GM12892 (cell line): ENCODE measurements at regions not wholly inside any gene's neighbourhood (a gene's known extent, or its start where the extent isn't known, plus 50 kb on each side); places are given as distances from the start of the nearest gene placed in this dataset.

ENCODE experiments used
- DNase-seq: peaks from one replicate; pipeline ENCODE4 v3.0.0; 2011; ENCODE audit not compliant: insufficient read length
- FAIRE-seq: peaks from 2 replicates; lab custom pipeline; 2011; peaks lifted over from hg19 to GRCh38; lab: Jason Lieb, UNC
- POLR2A ChIP-seq: IDR thresholded peaks from 2 replicates; pipeline ENCODE4 v1.6.1; 2011; ENCODE audit warnings: low read depth, low read length, control low read depth
- POLR2AphosphoS5 ChIP-seq: IDR thresholded peaks from 2 replicates; pipeline ENCODE4 v1.6.1; 2011; ENCODE audit warnings: low read depth, low read length, control low read depth
- TAF1 ChIP-seq: IDR thresholded peaks from 2 replicates; pipeline ENCODE4 v1.6.1; 2011; ENCODE audit warnings: low read depth, mild to moderate bottlenecking, control low read depth, low read length, borderline replicate concordance

GRCh38 chr12:71071536-71072097 lies 86.2 kb downstream of the TSPAN8 start:
- no peak for FAIRE-seq
- DNase-seq = no peak
- no peak for TF ChIP-seq POLR2A
- no peak for TF ChIP-seq POLR2AphosphoS5
- no peak for TF ChIP-seq TAF1

GRCh38 chr12:71070416-71071128 lies 87.2 kb downstream of the TSPAN8 start:
- TF ChIP-seq POLR2A (no peak), TAF1 (no peak)
- DNase-seq (no peak), FAIRE-seq (no peak)

- TF ChIP-seq POLR2A (no peak), POLR2AphosphoS5 (no peak)
- DNase-seq (no peak), FAIRE-seq (no peak)
These were observed 88.5 kb downstream of the TSPAN8 start for GRCh38 chr12:71069311-71069710.

- DNase-seq = no peak
- TF ChIP-seq TAF1 (no peak), POLR2AphosphoS5 (no peak), POLR2A (no peak)
- FAIRE-seq = no peak
These were observed 94.7 kb downstream of the TSPAN8 start for GRCh38 chr12:71063087-71063486.

GRCh38 chr12:71061451-71061850 lies 96.3 kb downstream of the TSPAN8 start:
- DNase-seq (no peak), FAIRE-seq (no peak)
- TF ChIP-seq TAF1 = no peak
- TF ChIP-seq POLR2AphosphoS5 = no peak
- no peak for TF ChIP-seq POLR2A

- TF ChIP-seq POLR2AphosphoS5 = no peak
- TF ChIP-seq TAF1 = no peak
- no peak for TF ChIP-seq POLR2A
- FAIRE-seq (no peak), DNase-seq (no peak)
These were observed 97.4 kb downstream of the TSPAN8 start for GRCh38 chr12:71060426-71060825.

GRCh38 chr12:71057330-71057729 lies 100.5 kb downstream of the TSPAN8 start:
- TF ChIP-seq POLR2AphosphoS5 = no peak
- no peak for TF ChIP-seq TAF1
- TF ChIP-seq POLR2A = no peak
- DNase-seq (no peak), FAIRE-seq (no peak)

- DNase-seq = no peak
- no peak for FAIRE-seq
These were observed 103.2 kb downstream of the TSPAN8 start for GRCh38 chr12:71054551-71054950.

GRCh38 chr12:71046215-71046614 lies 111.6 kb downstream of the TSPAN8 start:
- no peak for DNase-seq
- TF ChIP-seq POLR2AphosphoS5 (no peak), TAF1 (no peak), POLR2A (no peak)
- no peak for FAIRE-seq

More at GRCh38 chr12:71054551-71054950, 103.2 kb downstream of the TSPAN8 start:
- no peak for TF ChIP-seq POLR2AphosphoS5

- no peak for DNase-seq
- TF ChIP-seq TAF1 = no peak
- TF ChIP-seq POLR2AphosphoS5 = no peak
- TF ChIP-seq POLR2A = no peak
- FAIRE-seq = no peak
These were observed 112.0 kb downstream of the TSPAN8 start for GRCh38 chr12:71045781-71046180.

GRCh38 chr12:71041476-71041875 lies 116.3 kb downstream of the TSPAN8 start:
- TF ChIP-seq POLR2AphosphoS5 (no peak), TAF1 (no peak), POLR2A (no peak)
- no peak for DNase-seq
- FAIRE-seq = no peak

GRCh38 chr12:71038960-71039359 lies 118.4 kb upstream of the PTPRR start:
- TF ChIP-seq POLR2A = no peak
- no peak for TF ChIP-seq POLR2AphosphoS5
- TF ChIP-seq TAF1 = no peak
- DNase-seq = no peak
- FAIRE-seq = no peak
